ENCODE measurements at regions not wholly inside any gene's neighbourhood (a gene's known extent, or its start where the extent isn't known, plus 50 kb on each side); places are given as distances from the start of the nearest gene placed in this dataset.

DNA sequence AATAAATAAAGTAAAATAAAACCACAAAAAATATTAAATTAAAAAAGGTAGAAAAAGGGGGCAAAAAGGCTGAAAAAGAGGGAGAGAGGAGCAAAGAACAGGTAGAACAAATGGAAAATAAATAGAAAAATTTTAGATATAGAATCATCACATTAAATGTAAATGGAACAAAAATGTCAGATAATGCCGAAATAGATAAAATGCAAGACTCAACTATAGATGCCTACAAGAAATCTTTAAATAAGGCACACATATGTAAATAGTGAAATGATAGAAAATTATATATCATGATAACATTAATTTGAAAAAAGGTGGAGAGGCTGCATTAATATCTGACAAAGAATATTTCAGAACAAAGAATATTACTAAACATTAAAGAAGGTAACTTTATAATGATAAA, 477.1 kb upstream of the SPRY2 start:
- TF ChIP-seq, protein P1, sequence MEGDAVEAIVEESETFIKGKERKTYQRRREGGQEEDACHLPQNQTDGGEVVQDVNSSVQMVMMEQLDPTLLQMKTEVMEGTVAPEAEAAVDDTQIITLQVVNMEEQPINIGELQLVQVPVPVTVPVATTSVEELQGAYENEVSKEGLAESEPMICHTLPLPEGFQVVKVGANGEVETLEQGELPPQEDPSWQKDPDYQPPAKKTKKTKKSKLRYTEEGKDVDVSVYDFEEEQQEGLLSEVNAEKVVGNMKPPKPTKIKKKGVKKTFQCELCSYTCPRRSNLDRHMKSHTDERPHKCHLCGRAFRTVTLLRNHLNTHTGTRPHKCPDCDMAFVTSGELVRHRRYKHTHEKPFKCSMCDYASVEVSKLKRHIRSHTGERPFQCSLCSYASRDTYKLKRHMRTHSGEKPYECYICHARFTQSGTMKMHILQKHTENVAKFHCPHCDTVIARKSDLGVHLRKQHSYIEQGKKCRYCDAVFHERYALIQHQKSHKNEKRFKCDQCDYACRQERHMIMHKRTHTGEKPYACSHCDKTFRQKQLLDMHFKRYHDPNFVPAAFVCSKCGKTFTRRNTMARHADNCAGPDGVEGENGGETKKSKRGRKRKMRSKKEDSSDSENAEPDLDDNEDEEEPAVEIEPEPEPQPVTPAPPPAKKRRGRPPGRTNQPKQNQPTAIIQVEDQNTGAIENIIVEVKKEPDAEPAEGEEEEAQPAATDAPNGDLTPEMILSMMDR (IDR thresholded peaks at IDR 0.05), result no peak
- no peak for TF ChIP-seq EP300 (IDR thresholded peaks at IDR 0.05)

All from upper lobe of left lung (tissue), 4 donors.